WTC11 (cell line): ENCODE measurements at regions not wholly inside any gene's neighbourhood (a gene's known extent, or its start where the extent isn't known, plus 50 kb on each side); places are given as distances from the start of the nearest gene placed in this dataset.

Experiments used
- ATAC-seq: fragments of 200-7000 bp; cut with Tn5 transposase; 2 replicates; pipeline ENCODE4 v1.10.0; 2021; ENCODE audit warnings: mild to moderate bottlenecking, moderate library complexity
- CTCF ChIA-PET: fragments of 300-600 bp; sonication (Branson Sonifier 250); formaldehyde crosslinking; loops from one replicate; lab custom pipeline; 2021; ENCODE audit warnings: antibody characterized with exemption; lab: Charles Lee
- POLR2A ChIA-PET: fragments of 350-600 bp; sonication (Branson Sonifier 250); formaldehyde crosslinking; loops from one replicate; lab custom pipeline; 2021; ENCODE audit warnings: antibody characterized with exemption; lab: Charles Lee
- DNase-seq: peaks from one replicate; pipeline ENCODE4 v3.0.0; 2021; ENCODE audit warnings: low spot score
- H3K27ac Mint-ChIP-seq: 2 replicates; pipeline ENCODE4 v1.8.0; 2021; ENCODE audit warnings: mixed read lengths
- H3K27me3 Mint-ChIP-seq: 2 replicates; pipeline ENCODE4 v1.8.0; 2021; ENCODE audit warnings: low read depth, mild to moderate bottlenecking, moderate library complexity, mixed read lengths
- H3K36me3 Mint-ChIP-seq: 2 replicates; pipeline ENCODE4 v1.8.0; 2021; ENCODE audit warnings: mixed read lengths
- H3K4me1 Mint-ChIP-seq: 2 replicates; pipeline ENCODE4 v1.8.0; 2022; ENCODE audit warnings: mixed read lengths
- H3K4me3 Mint-ChIP-seq: 2 replicates; pipeline ENCODE4 v1.8.0; 2021; ENCODE audit warnings: mild to moderate bottlenecking, moderate library complexity, mixed read lengths
- H3K9me3 Mint-ChIP-seq: 2 replicates; pipeline ENCODE4 v1.8.0; 2021; ENCODE audit warnings: mixed read lengths
- ELF4 ChIP-seq: sonication (generic); formaldehyde crosslinking; IDR thresholded peaks from 2 replicates; pipeline ENCODE4 v1.8.1; 2022; ENCODE audit warnings: low read depth, mild to moderate bottlenecking, moderate library complexity, missing genetic modification reagents
- FOXP1 ChIP-seq: sonication (generic); formaldehyde crosslinking; IDR thresholded peaks from 2 replicates; pipeline ENCODE4 v1.8.0; 2022; ENCODE audit warnings: missing genetic modification reagents, mild to moderate bottlenecking, moderate library complexity, borderline replicate concordance
- GRHL2 ChIP-seq: fragments of 250-450 bp; sonication (Bioruptor Pico); IDR thresholded peaks from 2 replicates; pipeline ENCODE4 v1.8.0; 2022; ENCODE audit warnings: mild to moderate bottlenecking, moderate library complexity; ENCODE audit not compliant: insufficient replicate concordance, severe bottlenecking
- GTF2I ChIP-seq: fragments of 250-450 bp; sonication (Bioruptor Pico); conservative IDR thresholded peaks from 2 replicates; pipeline ENCODE4 v1.4.0; 2021; ENCODE audit warnings: mild to moderate bottlenecking
- HMGA2 ChIP-seq: fragments of 250-450 bp; sonication (Bioruptor Pico); IDR thresholded peaks from 2 replicates; pipeline ENCODE4 v1.4.0; 2021; ENCODE audit warnings: mild to moderate bottlenecking, moderate library complexity
- NFATC4 ChIP-seq: fragments of 250-450 bp; sonication (Bioruptor Pico); IDR thresholded peaks from 2 replicates; pipeline ENCODE4 v1.9.0; 2021; ENCODE audit warnings: mild to moderate bottlenecking
- NFYB ChIP-seq: sonication (generic); formaldehyde crosslinking; conservative IDR thresholded peaks from 2 replicates; pipeline ENCODE4 v1.8.0; 2022; ENCODE audit warnings: low read depth, missing genetic modification reagents
- OVOL2 ChIP-seq: fragments of 250-450 bp; sonication (Bioruptor Pico); IDR thresholded peaks from 2 replicates; pipeline ENCODE4 v1.9.0; 2021; ENCODE audit warnings: mild to moderate bottlenecking, borderline replicate concordance
- SOX15 ChIP-seq: fragments of 250-450 bp; sonication (Bioruptor Pico); IDR thresholded peaks from 2 replicates; pipeline ENCODE4 v1.9.0; 2021; ENCODE audit warnings: mild to moderate bottlenecking
- TEAD4 ChIP-seq: sonication (generic); formaldehyde crosslinking; IDR thresholded peaks from 2 replicates; pipeline ENCODE4 v1.8.0; 2022; ENCODE audit warnings: mild to moderate bottlenecking, missing genetic modification reagents
- ZNF138 ChIP-seq: sonication (generic); formaldehyde crosslinking; conservative IDR thresholded peaks from 2 replicates; pipeline ENCODE4 v1.8.1; 2022; ENCODE audit warnings: mild to moderate bottlenecking, moderate library complexity, missing genetic modification reagents
- ZNF232 ChIP-seq: sonication (generic); formaldehyde crosslinking; IDR thresholded peaks from 2 replicates; pipeline ENCODE4 v1.8.0; 2022; ENCODE audit warnings: mild to moderate bottlenecking, missing genetic modification reagents
- ZNF263 ChIP-seq: sonication (generic); formaldehyde crosslinking; IDR thresholded peaks from 2 replicates; pipeline ENCODE4 v1.8.1; 2022; ENCODE audit warnings: low read depth, mild to moderate bottlenecking, moderate library complexity, missing genetic modification reagents
- ZNF671 ChIP-seq: fragments of 250-450 bp; sonication (Bioruptor Pico); IDR thresholded peaks from 2 replicates; pipeline ENCODE4 v1.8.0; 2021; ENCODE audit warnings: mild to moderate bottlenecking
- TF ChIP-seq, protein P1 (sequence below): sonication (generic); formaldehyde crosslinking; IDR thresholded peaks from 2 replicates; pipeline ENCODE4 v1.8.0; 2022; ENCODE audit warnings: mild to moderate bottlenecking, missing genetic modification reagents
- TF ChIP-seq, protein P2 (sequence below): fragments of 250-450 bp; sonication (Bioruptor Pico); IDR thresholded peaks from 2 replicates; pipeline ENCODE4 v1.9.0; 2021; ENCODE audit warnings: mild to moderate bottlenecking
- TF ChIP-seq, protein P3 (sequence below): sonication (generic); formaldehyde crosslinking; IDR thresholded peaks from 2 replicates; pipeline ENCODE4 v1.8.0; 2023; ENCODE audit warnings: missing genetic modification reagents
- TF ChIP-seq, protein P4 (sequence below): sonication (generic); formaldehyde crosslinking; IDR thresholded peaks from 2 replicates; pipeline ENCODE4 v1.8.1; 2023; ENCODE audit warnings: mild to moderate bottlenecking, missing genetic modification reagents
- TF ChIP-seq, protein P5 (sequence below): fragments of 250-450 bp; sonication (Bioruptor Pico); IDR thresholded peaks from 2 replicates; pipeline ENCODE4 v1.8.0; 2021; ENCODE audit warnings: mild to moderate bottlenecking
- TF ChIP-seq, protein P6 (sequence below): sonication (generic); formaldehyde crosslinking; IDR thresholded peaks from 2 replicates; pipeline ENCODE4 v1.8.1; 2023; ENCODE audit warnings: mild to moderate bottlenecking, missing genetic modification reagents, moderate library complexity
- TF ChIP-seq, protein P7 (sequence below): fragments of 250-450 bp; sonication (Bioruptor Pico); IDR thresholded peaks from 2 replicates; pipeline ENCODE4 v1.9.0; 2021; ENCODE audit warnings: mild to moderate bottlenecking, borderline replicate concordance

DNA sequence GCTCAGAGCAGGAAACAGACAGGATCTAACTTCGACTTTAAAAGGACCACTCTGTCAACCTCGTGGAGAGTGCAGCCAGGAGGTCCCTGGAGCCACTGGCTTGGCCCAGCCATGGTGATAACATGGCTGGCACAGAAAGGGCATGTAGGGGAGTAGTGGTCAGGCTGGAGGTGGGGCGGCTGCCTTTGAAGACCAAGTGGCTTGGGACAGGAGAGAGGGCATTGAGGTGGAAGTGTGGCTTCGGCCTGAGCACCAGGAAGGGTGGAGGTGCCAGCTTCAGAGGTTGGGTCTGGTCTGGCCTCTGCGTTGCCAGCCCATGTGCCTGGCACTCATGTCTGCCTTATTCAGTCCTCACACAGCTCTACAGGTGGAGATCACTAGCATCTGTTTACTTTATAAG is 270.0 kb downstream of the NSG2 start:
- Mint-ChIP-seq H3K27ac (no peak overlapping the region), H3K4me3 (no peak overlapping the region), H3K9me3 (no peaks in the 10 kb centered on the region), H3K4me1 (peaks cover 18% of the 10 kb centered on the region; the same call in 1 of the 2 replicates), H3K27me3 (peaks cover 25% of the 10 kb centered on the region), H3K36me3 (no peaks in the 10 kb centered on the region)
- DNase-seq (no peak), ATAC-seq (no peak)
- ChIA-PET POLR2A (no interaction called here), CTCF (interaction anchor here (0.5 to 6.8 kb wide), 4 partner anchors 11 to 471 kb away, joined by 3 to 159 read pairs (median 6); partner anchors contain the start of gene NSG2)
- TF ChIP-seq OVOL2 (CRISPR knock-in tag) (no peak), NFYB (CRISPR knock-in tag) (no peak), NFATC4 (CRISPR knock-in tag) (no peak), TEAD4 (CRISPR knock-in tag) (no peak), ELF4 (no peak), ZNF138 (no peak), HMGA2 (CRISPR knock-in tag) (no peak), ZNF671 (CRISPR knock-in tag) (no peak), GRHL2 (no peak), GTF2I (CRISPR knock-in tag) (no peak), FOXP1 (CRISPR knock-in tag) (no peak), ZNF263 (no peak)
- TF ChIP-seq, protein P1, sequence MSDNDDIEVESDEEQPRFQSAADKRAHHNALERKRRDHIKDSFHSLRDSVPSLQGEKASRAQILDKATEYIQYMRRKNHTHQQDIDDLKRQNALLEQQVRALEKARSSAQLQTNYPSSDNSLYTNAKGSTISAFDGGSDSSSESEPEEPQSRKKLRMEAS (CRISPR knock-in tag), result no peak
- TF ChIP-seq, protein P2, sequence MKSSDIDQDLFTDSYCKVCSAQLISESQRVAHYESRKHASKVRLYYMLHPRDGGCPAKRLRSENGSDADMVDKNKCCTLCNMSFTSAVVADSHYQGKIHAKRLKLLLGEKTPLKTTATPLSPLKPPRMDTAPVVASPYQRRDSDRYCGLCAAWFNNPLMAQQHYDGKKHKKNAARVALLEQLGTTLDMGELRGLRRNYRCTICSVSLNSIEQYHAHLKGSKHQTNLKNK (CRISPR knock-in tag), result no peak
- TF ChIP-seq, protein P3, sequence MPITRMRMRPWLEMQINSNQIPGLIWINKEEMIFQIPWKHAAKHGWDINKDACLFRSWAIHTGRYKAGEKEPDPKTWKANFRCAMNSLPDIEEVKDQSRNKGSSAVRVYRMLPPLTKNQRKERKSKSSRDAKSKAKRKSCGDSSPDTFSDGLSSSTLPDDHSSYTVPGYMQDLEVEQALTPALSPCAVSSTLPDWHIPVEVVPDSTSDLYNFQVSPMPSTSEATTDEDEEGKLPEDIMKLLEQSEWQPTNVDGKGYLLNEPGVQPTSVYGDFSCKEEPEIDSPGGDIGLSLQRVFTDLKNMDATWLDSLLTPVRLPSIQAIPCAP (CRISPR knock-in tag), result no peak
- TF ChIP-seq, protein P4, sequence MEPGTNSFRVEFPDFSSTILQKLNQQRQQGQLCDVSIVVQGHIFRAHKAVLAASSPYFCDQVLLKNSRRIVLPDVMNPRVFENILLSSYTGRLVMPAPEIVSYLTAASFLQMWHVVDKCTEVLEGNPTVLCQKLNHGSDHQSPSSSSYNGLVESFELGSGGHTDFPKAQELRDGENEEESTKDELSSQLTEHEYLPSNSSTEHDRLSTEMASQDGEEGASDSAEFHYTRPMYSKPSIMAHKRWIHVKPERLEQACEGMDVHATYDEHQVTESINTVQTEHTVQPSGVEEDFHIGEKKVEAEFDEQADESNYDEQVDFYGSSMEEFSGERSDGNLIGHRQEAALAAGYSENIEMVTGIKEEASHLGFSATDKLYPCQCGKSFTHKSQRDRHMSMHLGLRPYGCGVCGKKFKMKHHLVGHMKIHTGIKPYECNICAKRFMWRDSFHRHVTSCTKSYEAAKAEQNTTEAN, result no peak
- TF ChIP-seq, protein P5, sequence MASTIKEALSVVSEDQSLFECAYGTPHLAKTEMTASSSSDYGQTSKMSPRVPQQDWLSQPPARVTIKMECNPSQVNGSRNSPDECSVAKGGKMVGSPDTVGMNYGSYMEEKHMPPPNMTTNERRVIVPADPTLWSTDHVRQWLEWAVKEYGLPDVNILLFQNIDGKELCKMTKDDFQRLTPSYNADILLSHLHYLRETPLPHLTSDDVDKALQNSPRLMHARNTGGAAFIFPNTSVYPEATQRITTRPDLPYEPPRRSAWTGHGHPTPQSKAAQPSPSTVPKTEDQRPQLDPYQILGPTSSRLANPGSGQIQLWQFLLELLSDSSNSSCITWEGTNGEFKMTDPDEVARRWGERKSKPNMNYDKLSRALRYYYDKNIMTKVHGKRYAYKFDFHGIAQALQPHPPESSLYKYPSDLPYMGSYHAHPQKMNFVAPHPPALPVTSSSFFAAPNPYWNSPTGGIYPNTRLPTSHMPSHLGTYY (CRISPR knock-in tag), result no peak
- TF ChIP-seq, protein P6, sequence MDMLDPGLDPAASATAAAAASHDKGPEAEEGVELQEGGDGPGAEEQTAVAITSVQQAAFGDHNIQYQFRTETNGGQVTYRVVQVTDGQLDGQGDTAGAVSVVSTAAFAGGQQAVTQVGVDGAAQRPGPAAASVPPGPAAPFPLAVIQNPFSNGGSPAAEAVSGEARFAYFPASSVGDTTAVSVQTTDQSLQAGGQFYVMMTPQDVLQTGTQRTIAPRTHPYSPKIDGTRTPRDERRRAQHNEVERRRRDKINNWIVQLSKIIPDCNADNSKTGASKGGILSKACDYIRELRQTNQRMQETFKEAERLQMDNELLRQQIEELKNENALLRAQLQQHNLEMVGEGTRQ, result no peak

DNA sequence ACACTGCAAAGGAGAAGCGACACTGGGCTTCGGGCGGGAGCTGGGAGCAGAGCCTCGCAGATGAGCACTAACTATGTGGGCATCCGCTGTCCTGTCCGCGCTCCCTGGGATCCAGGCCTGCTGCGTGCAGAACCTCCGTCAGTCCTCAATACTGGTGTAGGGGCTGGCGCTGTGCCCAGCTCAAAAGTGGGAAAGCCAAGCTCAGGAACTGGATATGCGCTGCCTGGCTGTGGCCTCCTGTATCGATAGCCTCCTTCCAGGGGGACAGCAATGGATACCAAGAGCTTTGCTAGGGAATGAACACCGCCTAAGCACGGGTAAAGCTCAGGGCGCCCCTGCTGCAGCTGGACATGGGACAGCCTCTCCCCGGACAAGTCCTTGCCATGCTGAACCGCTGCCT is 270.4 kb downstream of the NSG2 start:
- H3K9me3 Mint-ChIP-seq, result no peaks in the 10 kb centered on the region
- peaks cover 21% of the 10 kb centered on the region for H3K27me3 Mint-ChIP-seq
- H3K4me1 Mint-ChIP-seq, result peaks cover 16% of the 10 kb centered on the region; the same call in 1 of the 2 replicates
- ChIA-PET CTCF (interaction anchor here (0.5 to 6.8 kb wide), 5 partner anchors 12 to 471 kb away, joined by 3 to 159 read pairs (median 3); partner anchors contain the start of gene NSG2), POLR2A (no interaction called here)
- TF ChIP-seq, protein P7, sequence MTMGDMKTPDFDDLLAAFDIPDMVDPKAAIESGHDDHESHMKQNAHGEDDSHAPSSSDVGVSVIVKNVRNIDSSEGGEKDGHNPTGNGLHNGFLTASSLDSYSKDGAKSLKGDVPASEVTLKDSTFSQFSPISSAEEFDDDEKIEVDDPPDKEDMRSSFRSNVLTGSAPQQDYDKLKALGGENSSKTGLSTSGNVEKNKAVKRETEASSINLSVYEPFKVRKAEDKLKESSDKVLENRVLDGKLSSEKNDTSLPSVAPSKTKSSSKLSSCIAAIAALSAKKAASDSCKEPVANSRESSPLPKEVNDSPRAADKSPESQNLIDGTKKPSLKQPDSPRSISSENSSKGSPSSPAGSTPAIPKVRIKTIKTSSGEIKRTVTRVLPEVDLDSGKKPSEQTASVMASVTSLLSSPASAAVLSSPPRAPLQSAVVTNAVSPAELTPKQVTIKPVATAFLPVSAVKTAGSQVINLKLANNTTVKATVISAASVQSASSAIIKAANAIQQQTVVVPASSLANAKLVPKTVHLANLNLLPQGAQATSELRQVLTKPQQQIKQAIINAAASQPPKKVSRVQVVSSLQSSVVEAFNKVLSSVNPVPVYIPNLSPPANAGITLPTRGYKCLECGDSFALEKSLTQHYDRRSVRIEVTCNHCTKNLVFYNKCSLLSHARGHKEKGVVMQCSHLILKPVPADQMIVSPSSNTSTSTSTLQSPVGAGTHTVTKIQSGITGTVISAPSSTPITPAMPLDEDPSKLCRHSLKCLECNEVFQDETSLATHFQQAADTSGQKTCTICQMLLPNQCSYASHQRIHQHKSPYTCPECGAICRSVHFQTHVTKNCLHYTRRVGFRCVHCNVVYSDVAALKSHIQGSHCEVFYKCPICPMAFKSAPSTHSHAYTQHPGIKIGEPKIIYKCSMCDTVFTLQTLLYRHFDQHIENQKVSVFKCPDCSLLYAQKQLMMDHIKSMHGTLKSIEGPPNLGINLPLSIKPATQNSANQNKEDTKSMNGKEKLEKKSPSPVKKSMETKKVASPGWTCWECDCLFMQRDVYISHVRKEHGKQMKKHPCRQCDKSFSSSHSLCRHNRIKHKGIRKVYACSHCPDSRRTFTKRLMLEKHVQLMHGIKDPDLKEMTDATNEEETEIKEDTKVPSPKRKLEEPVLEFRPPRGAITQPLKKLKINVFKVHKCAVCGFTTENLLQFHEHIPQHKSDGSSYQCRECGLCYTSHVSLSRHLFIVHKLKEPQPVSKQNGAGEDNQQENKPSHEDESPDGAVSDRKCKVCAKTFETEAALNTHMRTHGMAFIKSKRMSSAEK (CRISPR knock-in tag), result no peak
- TF ChIP-seq, protein P3 (CRISPR knock-in tag), result no peak
- TF ChIP-seq SOX15 (CRISPR knock-in tag) (no peak), TEAD4 (CRISPR knock-in tag) (no peak), HMGA2 (CRISPR knock-in tag) (no peak), ZNF232 (CRISPR knock-in tag) (no peak)
- no peaks in the 10 kb centered on the region for H3K36me3 Mint-ChIP-seq
- H3K4me3 Mint-ChIP-seq, result no peak overlapping the region
- ATAC-seq (no peak), DNase-seq (no peak)
- no peak overlapping the region for H3K27ac Mint-ChIP-seq
